Upper lobe of left lung (tissue), 4 donors: ENCODE measurements at regions not wholly inside any gene's neighbourhood (a gene's known extent, or its start where the extent isn't known, plus 50 kb on each side); places are given as distances from the start of the nearest gene placed in this dataset.

Experiments
- CTCF ChIP-seq, 6 experiments: fragments of 450-650 bp in 4 of 6; fragments of 200-600 bp in 2 of 6; sonication (generic) in 2 of 6; IDR thresholded peaks; one replicate each; pipeline ENCODE4 v1.5.1; 2016 to 2019; ENCODE audit warnings: antibody characterized with exemption in 6 of 6
- POLR2A ChIP-seq, 4 donors: fragments of 450-650 bp; IDR thresholded peaks; one replicate each; pipeline ENCODE4 v1.5.1; 2016 to 2017; ENCODE audit warnings: antibody characterized with exemption in 4 of 4, mild to moderate bottlenecking in 2 of 4
- POLR2AphosphoS5 ChIP-seq, 2 donors: sonication (generic); formaldehyde crosslinking; IDR thresholded peaks; one replicate each; pipeline ENCODE4 v1.5.1; 2017; ENCODE audit warnings: antibody characterized with exemption in 2 of 2

- TF ChIP-seq CTCF (IDR thresholded peaks at IDR 0.05) (no peak), POLR2A (IDR thresholded peaks at IDR 0.05) (no peak), POLR2AphosphoS5 (IDR thresholded peaks at IDR 0.05) (no peak)
Observed at GRCh38 chr16:75971334-75971733, 245.0 kb upstream of the CPHXL start.
